GM18507 (cell line): ENCODE measurements at regions not wholly inside any gene's neighbourhood (a gene's known extent, or its start where the extent isn't known, plus 50 kb on each side); places are given as distances from the start of the nearest gene placed in this dataset.

Experiments used
- DNase-seq: peaks from one replicate; pipeline ENCODE4 v3.0.0; 2011; ENCODE audit warnings: low read depth; ENCODE audit not compliant: insufficient read length; ENCODE audit errors: extremely low spot score
- FAIRE-seq: peaks from 2 replicates; lab custom pipeline; 2011; peaks lifted over from hg19 to GRCh38; lab: Jason Lieb, UNC

- FAIRE-seq (no peak), DNase-seq (no peak)
These were observed 288.3 kb upstream of the AJAP1 start for GRCh38 chr1:4366091-4366490.

GRCh38 chr1:4367230-4367777 is 287.1 kb upstream of the AJAP1 start:
- FAIRE-seq (no peak), DNase-seq (no peak)

- DNase-seq (no peak), FAIRE-seq (no peak)
These were observed 285.1 kb upstream of the AJAP1 start for GRCh38 chr1:4369335-4369734.

GRCh38 chr1:4371849-4372248 is 282.6 kb upstream of the AJAP1 start:
- FAIRE-seq, result no peak
- no peak for DNase-seq

- FAIRE-seq (no peak), DNase-seq (no peak)
These were observed 278.6 kb upstream of the AJAP1 start for GRCh38 chr1:4375812-4376211.

- no peak for FAIRE-seq
- no peak for DNase-seq
These were observed 274.8 kb upstream of the AJAP1 start for GRCh38 chr1:4379451-4380175.

- DNase-seq (no peak), FAIRE-seq (no peak)
These were observed 273.7 kb upstream of the AJAP1 start for GRCh38 chr1:4380564-4381168.

GRCh38 chr1:4393191-4393590 is 261.2 kb upstream of the AJAP1 start:
- FAIRE-seq (no peak), DNase-seq (no peak)

GRCh38 chr1:4394366-4394765 is 260.0 kb upstream of the AJAP1 start:
- no peak for FAIRE-seq
- no peak for DNase-seq

GRCh38 chr1:4395158-4395557 is 259.3 kb upstream of the AJAP1 start:
- no peak for DNase-seq
- no peak for FAIRE-seq

GRCh38 chr1:4395676-4396075 is 258.7 kb upstream of the AJAP1 start:
- no peak for FAIRE-seq
- DNase-seq, result no peak

- DNase-seq (no peak), FAIRE-seq (no peak)
These were observed 257.9 kb upstream of the AJAP1 start for GRCh38 chr1:4396551-4396950.

GRCh38 chr1:4397196-4397595 is 257.2 kb upstream of the AJAP1 start:
- FAIRE-seq, result no peak
- no peak for DNase-seq

GRCh38 chr1:4402032-4402431 is 252.4 kb upstream of the AJAP1 start:
- FAIRE-seq (no peak), DNase-seq (no peak)

GRCh38 chr1:4404854-4405590 is 249.4 kb upstream of the AJAP1 start:
- DNase-seq, result no peak
- FAIRE-seq, result no peak

- DNase-seq (no peak), FAIRE-seq (no peak)
These were observed 246.6 kb upstream of the AJAP1 start for GRCh38 chr1:4407851-4408250.

- FAIRE-seq, result no peak
- no peak for DNase-seq
These were observed 246.0 kb upstream of the AJAP1 start for GRCh38 chr1:4408380-4408779.

- no peak for FAIRE-seq
- no peak for DNase-seq
These were observed 242.5 kb upstream of the AJAP1 start for GRCh38 chr1:4411862-4412261.

- DNase-seq (no peak), FAIRE-seq (no peak)
These were observed 238.9 kb upstream of the AJAP1 start for GRCh38 chr1:4415476-4415875.

- DNase-seq, result no peak
- FAIRE-seq, result no peak
These were observed 238.2 kb upstream of the AJAP1 start for GRCh38 chr1:4416189-4416588.

- DNase-seq (no peak), FAIRE-seq (no peak)
These were observed 236.4 kb upstream of the AJAP1 start for GRCh38 chr1:4418021-4418420.
